Suprapubic skin (tissue), 4 donors: ENCODE measurements at regions not wholly inside any gene's neighbourhood (a gene's known extent, or its start where the extent isn't known, plus 50 kb on each side); places are given as distances from the start of the nearest gene placed in this dataset.

Experiments
- DNase-seq, 2 donors: peaks; one replicate each; pipeline ENCODE4 v3.0.0-alpha.2; 2019; ENCODE audit warnings: low spot score in 2 of 2
- H3K27ac ChIP-seq: fragments of 200-600 bp; sonication (generic); one replicate; pipeline ENCODE4 v1.5.1; 2019
- H3K27me3 ChIP-seq: fragments of 200-600 bp; sonication (generic); one replicate; pipeline ENCODE4 v1.5.1; 2019
- H3K36me3 ChIP-seq: fragments of 200-600 bp; sonication (generic); one replicate; pipeline ENCODE4 v1.5.1; 2019
- H3K4me1 ChIP-seq: fragments of 200-600 bp; sonication (generic); one replicate; pipeline ENCODE4 v1.5.1; 2019
- H3K4me3 ChIP-seq: fragments of 200-600 bp; sonication (generic); one replicate; pipeline ENCODE4 v1.5.1; 2019; ENCODE audit warnings: mild to moderate bottlenecking
- H3K9me3 ChIP-seq: fragments of 200-600 bp; sonication (generic); one replicate; pipeline ENCODE4 v1.5.1; 2019
- EP300 ChIP-seq: sonication (generic); formaldehyde crosslinking; IDR thresholded peaks from one replicate; pipeline ENCODE4 v1.6.1; 2017; ENCODE audit warnings: antibody characterized with exemption
- POLR2A ChIP-seq, 2 donors: fragments of 450-650 bp; IDR thresholded peaks; one replicate each; pipeline ENCODE4 v1.6.1; 2017; ENCODE audit warnings: antibody characterized with exemption in 2 of 2, mild to moderate bottlenecking in 2 of 2, moderate library complexity in 2 of 2
- POLR2AphosphoS5 ChIP-seq, 3 donors: sonication (generic); formaldehyde crosslinking; IDR thresholded peaks; one replicate each; pipeline ENCODE4 v1.6.1; 2017; ENCODE audit warnings: antibody characterized with exemption in 3 of 3
- WGBS: methylation state at CpG from one replicate; pipeline ENCODE4 v1.1.5; 2018; 5-methylcytosine and 5-hydroxymethylcytosine counted together
- TF ChIP-seq, protein P1 (sequence below), 2 donors: fragments of 200-600 bp in 1 of 2; fragments of 450-650 bp in 1 of 2; sonication (generic) in 1 of 2; IDR thresholded peaks; one replicate each; pipeline ENCODE4 v1.5.1; 2016 to 2019; ENCODE audit warnings: antibody characterized with exemption in 2 of 2, mild to moderate bottlenecking in 1 of 2, moderate library complexity in 1 of 2

DNA sequence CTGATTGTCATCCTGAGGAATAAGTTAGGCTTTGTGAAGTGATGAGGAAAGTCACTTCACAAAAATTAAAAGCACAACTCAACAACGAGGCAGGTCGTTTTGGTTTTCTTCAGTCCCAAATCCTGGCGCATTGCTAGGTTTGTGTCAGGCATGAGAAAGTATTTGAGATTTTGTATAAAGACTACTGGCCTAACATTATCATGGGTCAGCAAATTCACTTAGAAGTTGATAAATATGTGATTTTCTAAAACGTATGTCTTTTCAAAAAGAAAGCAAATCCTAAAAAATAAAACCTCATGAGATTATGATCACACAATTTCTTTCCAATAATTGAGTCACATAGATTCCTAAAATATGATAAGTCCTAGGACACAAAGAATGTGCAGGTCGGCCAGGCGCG, 395.8 kb upstream of the RORA start:
- Histone ChIP-seq H3K27ac (no peak overlapping the region), H3K4me3 (no peak overlapping the region), H3K36me3 (no peaks in the 10 kb centered on the region), H3K9me3 (no peaks in the 10 kb centered on the region), H3K27me3 (no peaks in the 10 kb centered on the region), H3K4me1 (no peaks in the 10 kb centered on the region)
- WGBS = 85% methylated on average over 7 of the region's 7 CpGs
- TF ChIP-seq, protein P1, sequence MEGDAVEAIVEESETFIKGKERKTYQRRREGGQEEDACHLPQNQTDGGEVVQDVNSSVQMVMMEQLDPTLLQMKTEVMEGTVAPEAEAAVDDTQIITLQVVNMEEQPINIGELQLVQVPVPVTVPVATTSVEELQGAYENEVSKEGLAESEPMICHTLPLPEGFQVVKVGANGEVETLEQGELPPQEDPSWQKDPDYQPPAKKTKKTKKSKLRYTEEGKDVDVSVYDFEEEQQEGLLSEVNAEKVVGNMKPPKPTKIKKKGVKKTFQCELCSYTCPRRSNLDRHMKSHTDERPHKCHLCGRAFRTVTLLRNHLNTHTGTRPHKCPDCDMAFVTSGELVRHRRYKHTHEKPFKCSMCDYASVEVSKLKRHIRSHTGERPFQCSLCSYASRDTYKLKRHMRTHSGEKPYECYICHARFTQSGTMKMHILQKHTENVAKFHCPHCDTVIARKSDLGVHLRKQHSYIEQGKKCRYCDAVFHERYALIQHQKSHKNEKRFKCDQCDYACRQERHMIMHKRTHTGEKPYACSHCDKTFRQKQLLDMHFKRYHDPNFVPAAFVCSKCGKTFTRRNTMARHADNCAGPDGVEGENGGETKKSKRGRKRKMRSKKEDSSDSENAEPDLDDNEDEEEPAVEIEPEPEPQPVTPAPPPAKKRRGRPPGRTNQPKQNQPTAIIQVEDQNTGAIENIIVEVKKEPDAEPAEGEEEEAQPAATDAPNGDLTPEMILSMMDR (IDR thresholded peaks at IDR 0.05) = no peak
- no peak for TF ChIP-seq POLR2A (IDR thresholded peaks at IDR 0.05)
- no peak for TF ChIP-seq EP300
- TF ChIP-seq POLR2AphosphoS5 (IDR thresholded peaks at IDR 0.05) = no peak
- no peak for DNase-seq

DNA sequence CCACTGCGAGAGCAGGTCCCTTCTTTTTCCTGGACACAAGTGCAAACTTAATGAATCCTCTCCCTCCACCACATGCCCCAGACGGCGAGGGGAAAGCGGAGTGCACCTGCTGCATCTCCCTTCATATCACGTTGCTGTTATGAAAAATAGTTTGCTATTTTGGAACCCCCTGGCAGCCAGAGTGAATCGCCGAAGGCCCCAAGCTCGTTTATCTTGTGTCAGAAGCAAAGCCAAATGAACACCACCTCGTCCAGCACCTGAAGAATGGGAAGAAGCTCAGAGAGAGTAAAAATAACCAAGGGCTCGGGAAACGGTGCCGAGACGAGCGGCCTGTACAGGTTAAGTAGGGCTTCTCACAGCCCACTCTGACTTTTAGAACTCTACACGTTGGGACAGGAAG, 394.6 kb upstream of the RORA start:
- no peaks in the 10 kb centered on the region for H3K4me1 ChIP-seq
- H3K4me3 ChIP-seq = no peak overlapping the region
- H3K36me3 ChIP-seq = no peaks in the 10 kb centered on the region
- TF ChIP-seq POLR2AphosphoS5 (IDR thresholded peaks at IDR 0.05) (no peak), POLR2A (IDR thresholded peaks at IDR 0.05) (no peak), EP300 (no peak)
- TF ChIP-seq, protein P1 (IDR thresholded peaks at IDR 0.05) = no peak
- no peaks in the 10 kb centered on the region for H3K27me3 ChIP-seq
- DNase-seq = no peak
- WGBS = 63% methylated on average over 15 of the region's 15 CpGs
- H3K27ac ChIP-seq = no peak overlapping the region
- H3K9me3 ChIP-seq = no peaks in the 10 kb centered on the region

DNA sequence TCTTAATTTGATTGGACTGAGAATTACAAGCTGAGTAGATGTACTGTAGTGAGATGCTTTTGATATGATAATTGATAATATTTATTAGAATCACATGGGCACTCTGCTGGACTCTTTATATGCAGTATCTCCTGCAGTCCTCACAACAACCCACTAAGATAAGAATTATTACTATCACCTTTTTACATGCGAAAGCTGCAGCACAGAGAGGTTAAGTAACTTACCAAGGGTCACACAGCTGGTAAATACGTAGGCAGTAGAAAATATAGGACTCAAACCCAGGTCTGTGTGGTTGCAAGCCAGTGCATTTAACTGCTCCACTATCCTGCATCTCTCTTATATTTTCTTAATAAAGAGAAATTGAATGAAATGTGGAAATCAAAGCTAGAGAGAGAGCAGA, 392.8 kb upstream of the RORA start:
- H3K9me3 ChIP-seq = no peaks in the 10 kb centered on the region
- H3K4me3 ChIP-seq = no peak overlapping the region
- H3K4me1 ChIP-seq = no peaks in the 10 kb centered on the region
- no peak overlapping the region for H3K27ac ChIP-seq
- no peaks in the 10 kb centered on the region for H3K27me3 ChIP-seq
- no peaks in the 10 kb centered on the region for H3K36me3 ChIP-seq
- no peak for DNase-seq
- 92% methylated on average over 2 of the region's 2 CpGs for WGBS
- TF ChIP-seq, protein P1 (IDR thresholded peaks at IDR 0.05) = no peak
- TF ChIP-seq POLR2A (IDR thresholded peaks at IDR 0.05) (no peak), EP300 (no peak), POLR2AphosphoS5 (IDR thresholded peaks at IDR 0.05) (no peak)

GRCh38 chr15:61621146-61621545, 392.0 kb upstream of the RORA start:
- TF ChIP-seq POLR2AphosphoS5 (IDR thresholded peaks at IDR 0.05) = no peak
- TF ChIP-seq, protein P1 (IDR thresholded peaks at IDR 0.05) = peak in 1 of 2 donors; percentile 19
- TF ChIP-seq EP300 = no peak
- TF ChIP-seq POLR2A (IDR thresholded peaks at IDR 0.05) = no peak
- Histone ChIP-seq H3K27me3 (no peaks in the 10 kb centered on the region), H3K9me3 (no peaks in the 10 kb centered on the region), H3K4me3 (no peak overlapping the region), H3K27ac (no peak overlapping the region), H3K4me1 (no peaks in the 10 kb centered on the region), H3K36me3 (no peaks in the 10 kb centered on the region)
- DNase-seq = no peak
- WGBS = 4% methylated on average over 2 of the region's 2 CpGs

DNA sequence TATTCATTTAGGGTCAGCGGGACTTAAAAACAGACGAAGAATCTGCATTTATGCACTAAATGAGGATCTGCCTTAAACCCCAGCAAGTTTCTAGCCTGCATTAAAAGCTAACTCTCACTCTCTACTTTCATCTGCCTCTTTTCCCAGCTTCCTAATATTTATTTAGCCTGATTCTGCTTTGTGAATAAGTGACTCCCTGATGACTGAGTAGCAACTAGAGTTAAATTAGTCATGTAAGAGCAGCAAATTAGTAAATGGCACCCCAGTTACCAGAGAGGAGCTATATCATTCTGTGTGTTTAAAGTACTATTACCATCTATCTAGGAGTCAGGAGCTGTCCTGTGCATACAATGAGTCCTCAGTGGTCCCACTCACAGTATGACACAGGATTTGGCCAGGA, 391.0 kb upstream of the RORA start:
- H3K4me3 ChIP-seq = no peak overlapping the region
- no peaks in the 10 kb centered on the region for H3K27me3 ChIP-seq

More for the DNA sequence above, 391.0 kb upstream of the RORA start:
- Histone ChIP-seq H3K36me3 (no peaks in the 10 kb centered on the region), H3K4me1 (no peaks in the 10 kb centered on the region), H3K9me3 (peaks cover 3% of the 10 kb centered on the region), H3K27ac (no peak overlapping the region)
- no peak for DNase-seq
- TF ChIP-seq POLR2AphosphoS5 (IDR thresholded peaks at IDR 0.05) (no peak), POLR2A (IDR thresholded peaks at IDR 0.05) (no peak), EP300 (no peak)
- TF ChIP-seq, protein P1 (IDR thresholded peaks at IDR 0.05) = no peak
- WGBS = 90% methylated on average over 2 of the region's 2 CpGs
